ENCODE measurements at regions not wholly inside any gene's neighbourhood (a gene's known extent, or its start where the extent isn't known, plus 50 kb on each side); places are given as distances from the start of the nearest gene placed in this dataset.

GRCh38 chr4:24249972-24250371 lies 334.4 kb downstream of the DHX15 start:
- no peaks in the 10 kb centered on the region for H3K36me3 ChIP-seq (ENCODE audit: control insufficient read depth in 2 of 4, insufficient read depth in 4 of 4, low read length in 3 of 4)
- TF ChIP-seq SIN3A (conservative IDR thresholded peaks at IDR 0.05 in 1 of 2, IDR thresholded peaks at IDR 0.05 in 1 of 2; ENCODE audit: low read depth in 1 of 2, low read length in 2 of 2) = no peak
- no peak for TF ChIP-seq SP4 (IDR thresholded peaks at IDR 0.05; ENCODE audit: low read length)
- TF ChIP-seq BRCA1 (IDR thresholded peaks at IDR 0.05; ENCODE audit: low read depth, low read length) = no peak
- no peak for TF ChIP-seq EZH2 (IDR thresholded peaks at IDR 0.05; ENCODE audit: low read depth, low read length, severe bottlenecking)
- TF ChIP-seq TAF7 (optimal IDR thresholded peaks at IDR 0.05; ENCODE audit: borderline replicate concordance, low read depth, low read length) = no peak
- TF ChIP-seq POLR2A (IDR thresholded peaks at IDR 0.05; ENCODE audit: control extremely low read depth in 1 of 2, low read depth in 2 of 2, low read length in 2 of 2) = no peak
- no peak for TF ChIP-seq CTBP2 (IDR thresholded peaks at IDR 0.05; ENCODE audit: borderline replicate concordance, insufficient read depth, insufficient read length, low read length)
- no peak for TF ChIP-seq SRF (IDR thresholded peaks at IDR 0.05; ENCODE audit: low read depth, low read length)
- TF ChIP-seq FOSL1 (IDR thresholded peaks at IDR 0.05; ENCODE audit: insufficient read depth, low read depth, low read length) = no peak
- no peak for TF ChIP-seq SP2 (IDR thresholded peaks at IDR 0.05; ENCODE audit: low read length)
- no peak for TF ChIP-seq EGR1 (IDR thresholded peaks at IDR 0.05; ENCODE audit: borderline replicate concordance, low read depth, low read length)
- no peak for TF ChIP-seq E2F6 (IDR thresholded peaks at IDR 0.05)
- TF ChIP-seq EP300 (IDR thresholded peaks at IDR 0.05; ENCODE audit: borderline replicate concordance in 1 of 2, low read depth in 2 of 2, low read length in 2 of 2) = no peak
- no peak for TF ChIP-seq TEAD4 (IDR thresholded peaks at IDR 0.05; ENCODE audit: low read depth, low read length)
- no peak overlapping the region for H3K4ac ChIP-seq (replicated peaks; ENCODE audit: insufficient read length, low read depth, low read length)
- no peak overlapping the region for H2BK5ac ChIP-seq (ENCODE audit: low read depth, low read length)
- H3K4me2 ChIP-seq (ENCODE audit: insufficient read depth in 1 of 2, low read depth in 2 of 2, low read length in 2 of 2) = no peak overlapping the region
- H3K18ac ChIP-seq (ENCODE audit: extremely low read depth, low read length) = no peak overlapping the region
- H2BK15ac ChIP-seq (ENCODE audit: low read length) = peak overlapping the region; percentile 62; the same call in 1 of the 2 replicates
- H3K14ac ChIP-seq (ENCODE audit: insufficient read length) = no peak overlapping the region
- H4K5ac ChIP-seq (ENCODE audit: insufficient read length, low read depth, low read length) = no peak overlapping the region
- no peak overlapping the region for H3K56ac ChIP-seq (replicated peaks; ENCODE audit: insufficient read length, low read depth, low read length)
- H3K23me2 ChIP-seq (ENCODE audit: low read depth, low read length) = no peaks in the 10 kb centered on the region
- H2AK5ac ChIP-seq (ENCODE audit: low read depth, low read length) = no peak overlapping the region
- no peak overlapping the region for H4K91ac ChIP-seq (replicated peaks; ENCODE audit: insufficient read length, low read length)
- peaks cover 0 to 13% (median 2%) of the 10 kb centered on the region in 4 experiments; a peak in 4 of 7 replicates for H3K4me1 ChIP-seq (replicated peaks in 1 of 4; ENCODE audit: control insufficient read depth in 3 of 4, insufficient read depth in 4 of 4, low read length in 3 of 4)
- H3K9ac ChIP-seq (replicated peaks in 1 of 4; ENCODE audit: extremely low read depth in 1 of 4, low read depth in 3 of 4, low read length in 3 of 4) = no peak overlapping the region
- H2BK12ac ChIP-seq (ENCODE audit: low read depth, low read length) = no peak overlapping the region
- POLR2A ChIA-PET (ENCODE audit: partially characterized antibody) = no interaction called here
- 83% methylated on average over 5 of the region's 5 CpGs; no CpG with 5 or more reads in 1 of the 2 experiments for WGBS, 2 experiments (ENCODE audit: extremely low coverage in 1 of 2, insufficient coverage in 1 of 2, insufficient read length in 1 of 2, insufficient replicate concordance in 2 of 2, low coverage in 1 of 2, low lambda C conversion rate in 2 of 2, missing lambda C conversion rate in 1 of 2)
- no peak overlapping the region for H4K8ac ChIP-seq (ENCODE audit: extremely low read depth, insufficient read depth, low read length)
- DNase-seq (ENCODE audit: low read depth in 1 of 2, low spot score in 2 of 2) (no peak), FAIRE-seq (no peak)
- H3K27ac ChIP-seq (ENCODE audit: low read depth, low read length) = no peak overlapping the region
- H3K9me3 ChIP-seq (ENCODE audit: insufficient read depth in 2 of 2, low read depth in 1 of 2, low read length in 1 of 2) = no peaks in the 10 kb centered on the region
- no peaks in the 10 kb centered on the region for H4K20me1 ChIP-seq (replicated peaks in 1 of 2; ENCODE audit: control insufficient read depth in 1 of 2, insufficient read depth in 2 of 2, low read length in 2 of 2)
- H3K79me2 ChIP-seq (ENCODE audit: control insufficient read depth in 1 of 2, insufficient read depth in 2 of 2, low read length in 2 of 2) = no peaks in the 10 kb centered on the region
- H2BK20ac ChIP-seq (ENCODE audit: low read length) = no peak overlapping the region
- H3K27me3 ChIP-seq (replicated peaks in 1 of 4; ENCODE audit: control insufficient read depth in 3 of 4, extremely low read depth in 1 of 4, insufficient read depth in 3 of 4, low read length in 3 of 4) = no peaks in the 10 kb centered on the region
- no peak overlapping the region for H2BK120ac ChIP-seq (replicated peaks; ENCODE audit: low read depth, low read length)
- H3K79me1 ChIP-seq (ENCODE audit: low read depth, low read length) = no peaks in the 10 kb centered on the region
- no peak overlapping the region for H3K4me3 ChIP-seq (ENCODE audit: extremely low read depth in 1 of 4, insufficient read depth in 2 of 4, low read depth in 3 of 4, low read length in 4 of 4)
- H2AFZ ChIP-seq (ENCODE audit: low read length) = no peak overlapping the region
- CTCF ChIA-PET (ENCODE audit: partially characterized antibody) = interaction anchor here (1.0 to 1.5 kb wide), 2 partner anchors 19 to 168 kb away, joined by 3 read pairs; no protein-coding TSS in a partner anchor
- H3K23ac ChIP-seq (ENCODE audit: insufficient read length) = no peak overlapping the region
